Activated CD4-positive, alpha-beta T cell treated with anti-CD3 and anti-CD28 coated beads for 24 hours (primary cell): ENCODE measurements at regions not wholly inside any gene's neighbourhood (a gene's known extent, or its start where the extent isn't known, plus 50 kb on each side); places are given as distances from the start of the nearest gene placed in this dataset.

Experiments
- DNase-seq, 2 donors: peaks; one replicate each; pipeline ENCODE4 v3.0.0-alpha.2; 2020; ENCODE audit warnings: low read depth in 2 of 2

DNA sequence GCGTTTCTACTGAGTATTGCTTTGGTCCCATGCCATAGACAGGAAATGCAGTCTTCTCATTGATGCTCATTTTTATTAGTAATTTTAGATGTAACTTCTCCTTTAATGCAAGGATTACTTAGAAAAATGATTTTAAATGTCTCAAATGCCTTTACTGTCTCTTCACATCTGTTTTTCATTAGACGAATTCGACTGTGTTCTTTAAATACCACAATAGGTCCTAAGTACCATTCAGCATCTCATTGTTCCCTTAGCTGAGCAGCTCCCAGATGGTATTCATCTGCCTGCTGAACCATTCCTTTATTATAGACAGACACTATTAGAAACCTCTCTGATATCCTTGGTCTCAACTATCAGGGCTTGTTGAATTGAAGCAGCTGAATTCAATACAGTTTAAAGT, 113.6 kb downstream of the LSMEM1 start:
- DNase-seq = no peak

DNA sequence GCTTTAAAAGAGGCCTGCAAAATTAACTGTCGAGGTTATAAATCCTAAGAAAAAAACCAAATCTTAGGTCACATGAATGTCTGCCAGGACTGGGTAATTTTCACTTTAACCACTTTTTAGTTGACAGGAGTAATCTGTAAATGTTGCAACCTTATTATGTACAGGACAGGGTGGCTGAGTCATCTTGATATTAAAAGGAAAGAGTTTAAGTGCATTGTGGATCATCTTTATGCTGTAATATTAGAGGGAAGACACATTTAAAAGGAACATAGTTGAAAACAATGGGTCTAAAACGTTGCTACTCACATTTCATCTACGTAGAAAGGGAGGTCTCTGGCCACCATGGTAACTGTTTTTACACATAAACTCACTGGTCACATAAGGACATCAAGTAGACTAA, 115.5 kb downstream of the LSMEM1 start:
- no peak for DNase-seq

- DNase-seq = no peak
These were observed 116.2 kb downstream of the LSMEM1 start for GRCh38 chr7:112596981-112597380.

GRCh38 chr7:112603673-112604072, 122.9 kb downstream of the LSMEM1 start:
- DNase-seq = no peak

DNA sequence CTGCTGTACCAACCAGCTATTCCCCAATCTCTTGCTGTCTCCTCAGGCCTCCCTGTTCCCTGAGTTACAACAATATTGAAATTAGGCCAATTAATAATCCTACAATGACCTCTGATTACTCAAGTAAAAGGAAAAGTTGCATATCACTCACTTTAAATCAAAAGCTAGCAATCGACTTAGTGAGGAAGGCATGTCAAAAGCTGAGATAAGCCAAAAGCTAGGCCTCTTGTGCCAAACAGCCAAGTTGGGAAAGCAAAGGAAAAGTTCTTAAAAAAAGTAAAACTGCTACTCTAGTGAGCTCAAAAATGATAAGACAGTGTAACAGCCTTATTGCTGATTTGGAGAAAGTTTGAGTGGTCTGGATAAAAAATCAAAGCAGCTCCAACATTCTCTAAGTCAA, 129.8 kb downstream of the LSMEM1 start:
- DNase-seq = no peak

GRCh38 chr7:112615701-112616100, 134.9 kb downstream of the LSMEM1 start:
- DNase-seq = no peak

DNA sequence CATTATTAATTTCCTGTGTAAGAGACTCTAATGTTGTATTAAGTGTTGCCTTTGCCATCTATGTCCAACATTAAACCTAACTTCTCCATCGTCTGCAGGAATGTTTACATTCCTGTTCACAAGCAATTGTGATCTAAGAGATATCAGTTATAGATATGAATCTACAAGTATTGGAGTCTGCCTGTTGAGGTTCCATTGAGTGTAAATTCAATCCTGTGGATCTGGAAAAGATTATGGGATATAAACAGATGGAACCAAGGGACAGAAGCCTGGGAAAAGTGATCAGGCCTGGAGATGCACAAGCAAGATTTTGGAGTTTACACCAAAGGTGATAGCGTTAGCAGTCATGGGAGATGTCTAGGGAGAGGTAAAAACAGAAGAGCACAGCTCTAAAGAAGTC, 135.5 kb downstream of the LSMEM1 start:
- DNase-seq = no peak

DNA sequence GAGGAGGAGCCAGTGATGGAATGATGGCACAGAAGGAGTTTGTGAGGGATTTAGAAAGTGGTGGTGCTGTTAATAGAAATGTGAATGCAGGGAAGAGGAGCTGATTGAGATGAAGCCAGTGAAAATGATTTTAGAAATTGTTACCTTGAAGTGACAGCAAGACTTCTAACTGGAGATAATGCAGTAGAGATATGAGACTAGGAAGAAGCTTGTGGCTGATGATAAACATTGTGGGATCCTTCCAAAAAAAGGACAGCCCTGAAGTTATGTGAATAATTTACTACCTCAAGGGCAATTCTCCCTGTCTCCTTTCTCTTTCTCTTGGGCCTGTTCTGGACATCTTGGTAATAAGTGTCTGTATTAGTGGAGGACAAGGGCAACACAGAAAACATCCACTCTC, 138.6 kb downstream of the LSMEM1 start:
- DNase-seq = no peak

DNA sequence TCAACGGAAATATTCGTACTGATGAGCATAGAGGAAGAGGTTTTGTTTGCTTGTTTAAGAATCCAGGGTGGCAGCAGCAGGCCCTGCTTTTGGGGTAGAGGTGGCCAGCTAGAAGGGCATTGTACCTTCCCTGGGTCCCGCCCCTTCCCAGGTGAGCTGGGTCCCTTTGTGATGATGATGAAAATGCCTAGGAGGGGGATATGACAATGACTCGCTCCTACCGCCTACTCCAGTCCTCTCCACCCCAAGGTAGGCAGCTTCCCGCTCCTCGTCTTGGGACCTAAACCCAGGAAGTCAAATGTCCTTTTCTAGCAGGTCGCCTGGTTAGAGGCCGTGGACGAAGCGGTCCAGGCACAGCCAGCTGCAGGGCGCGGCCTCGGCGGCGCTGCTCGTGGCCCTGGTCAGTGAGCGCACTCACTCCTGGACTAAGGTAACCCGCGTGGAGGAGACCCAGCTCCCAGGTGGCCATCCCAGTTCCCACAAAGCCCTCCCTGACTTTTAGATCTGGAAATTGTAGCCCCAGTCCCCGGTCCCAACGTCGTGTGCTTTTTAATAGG, 141.4 kb downstream of the LSMEM1 start:
- DNase-seq = no peak

- DNase-seq = no peak
These were observed 143.6 kb downstream of the LSMEM1 start for GRCh38 chr7:112624416-112624815.

DNA sequence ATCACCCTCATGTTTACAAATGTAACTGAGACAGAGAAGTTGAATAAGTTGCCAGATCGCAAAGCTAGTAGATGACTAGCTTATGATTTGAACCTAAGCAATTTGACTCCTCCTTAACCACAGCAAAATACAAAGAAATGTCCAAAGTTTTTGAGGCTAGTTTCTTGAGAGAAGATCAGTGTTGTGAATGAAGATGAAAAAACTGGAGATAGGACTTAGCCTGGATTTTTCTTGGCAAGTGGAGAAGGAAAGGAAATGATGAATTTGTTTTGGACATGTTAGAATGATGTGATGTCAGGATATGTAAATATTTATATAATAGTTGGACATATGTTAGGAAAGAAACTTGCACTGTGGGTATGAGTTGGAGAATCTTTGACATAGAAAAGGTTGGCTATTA, 149.8 kb downstream of the LSMEM1 start:
- no peak for DNase-seq

DNA sequence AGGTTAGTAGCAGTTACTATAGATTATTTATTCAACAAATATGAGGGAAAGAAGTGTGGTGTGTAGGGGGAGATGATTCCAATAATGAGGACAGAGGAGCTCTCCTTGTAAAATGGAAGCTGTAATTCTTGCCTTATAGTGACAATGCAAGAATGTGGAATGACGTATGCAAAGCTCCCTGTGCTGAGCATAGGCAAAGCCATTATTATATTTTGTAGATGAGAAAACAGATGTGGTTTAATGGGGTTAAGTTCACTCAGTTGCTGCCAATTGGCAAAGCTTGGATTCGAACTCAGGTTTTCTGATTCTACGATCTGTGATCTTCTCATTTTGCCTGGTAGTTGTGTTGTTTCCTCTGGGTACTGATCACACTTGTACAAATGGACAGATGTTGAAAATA, 153.3 kb downstream of the LSMEM1 start:
- DNase-seq = no peak

DNA sequence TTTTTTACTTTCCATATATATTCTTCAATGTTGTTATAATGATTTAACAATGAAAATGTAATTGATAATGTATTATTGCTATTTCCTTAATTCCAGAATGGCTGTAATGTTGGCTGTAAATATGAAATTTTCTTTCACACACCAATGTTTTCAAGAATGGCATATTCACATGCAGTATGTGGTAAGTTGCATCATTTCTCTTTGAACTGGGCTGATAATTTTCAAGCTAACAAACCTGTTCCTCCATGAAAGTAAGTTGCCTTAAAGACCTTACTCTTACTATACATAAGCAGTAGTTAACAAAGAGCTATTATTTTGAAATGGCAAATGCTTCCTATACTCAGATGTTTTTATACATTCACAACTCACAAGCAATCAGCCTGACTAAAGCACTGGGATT, 154.5 kb downstream of the TMEM168 start:
- no peak for DNase-seq

GRCh38 chr7:112638675-112639400, 151.4 kb downstream of the TMEM168 start:
- no peak for DNase-seq

GRCh38 chr7:112640685-112641084, 149.5 kb downstream of the TMEM168 start:
- no peak for DNase-seq

- no peak for DNase-seq
These were observed 143.4 kb downstream of the TMEM168 start for GRCh38 chr7:112646783-112647182.

GRCh38 chr7:112648781-112649180, 141.4 kb downstream of the TMEM168 start:
- DNase-seq = no peak

GRCh38 chr7:112649560-112649959, 140.6 kb downstream of the TMEM168 start:
- no peak for DNase-seq

DNA sequence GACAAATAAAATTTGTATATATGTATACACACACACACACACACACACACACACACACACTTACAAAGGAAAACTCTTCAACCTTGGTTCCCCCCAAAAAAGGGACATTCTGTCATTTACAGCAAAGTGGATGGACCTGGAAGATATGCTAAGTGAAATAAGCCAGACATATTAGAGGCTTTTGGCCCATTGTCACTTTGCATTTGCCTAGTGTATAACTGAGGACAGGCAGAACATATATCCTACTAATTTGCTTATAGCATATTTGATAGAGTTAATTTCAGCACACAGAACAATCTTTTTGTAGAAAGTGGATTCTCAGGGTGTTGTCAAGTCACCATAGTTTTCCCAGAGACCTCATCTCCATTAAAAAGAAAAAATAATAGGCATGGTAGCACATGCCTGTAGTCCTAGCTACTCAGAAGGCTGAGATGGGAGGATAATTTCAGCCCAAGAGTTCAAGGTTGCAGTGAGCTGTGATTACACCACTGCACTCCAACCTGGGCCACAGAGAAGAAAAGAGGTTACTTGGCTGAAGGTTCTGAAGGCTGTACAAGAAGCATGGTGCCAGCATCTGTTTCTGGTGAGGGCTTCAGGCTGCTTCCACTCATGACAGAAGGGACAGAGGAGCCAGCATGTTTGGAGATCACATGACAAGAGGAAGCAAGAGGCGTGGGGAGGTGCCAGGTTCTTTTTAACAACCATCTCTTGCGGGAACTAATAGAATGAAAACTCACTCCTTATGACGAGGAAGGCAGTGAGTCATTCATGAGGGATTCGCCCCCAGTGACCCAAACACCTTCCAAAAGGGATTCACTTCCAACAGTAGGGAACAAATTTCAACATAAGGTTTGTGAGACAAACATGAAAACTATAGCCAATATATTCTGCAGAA, 135.6 kb downstream of the TMEM168 start:
- DNase-seq = no peak

- no peak for DNase-seq
These were observed 124.5 kb downstream of the TMEM168 start for GRCh38 chr7:112665709-112666108.

GRCh38 chr7:112668561-112668960, 121.6 kb downstream of the TMEM168 start:
- no peak for DNase-seq

GRCh38 chr7:112669306-112669705, 120.9 kb downstream of the TMEM168 start:
- no peak for DNase-seq

- no peak for DNase-seq
These were observed 120.0 kb downstream of the TMEM168 start for GRCh38 chr7:112670193-112670592.
